Keratinocyte (primary cell): ENCODE measurements at regions not wholly inside any gene's neighbourhood (a gene's known extent, or its start where the extent isn't known, plus 50 kb on each side); places are given as distances from the start of the nearest gene placed in this dataset.

Experiments
- EZH2 ChIP-seq: IDR thresholded peaks from one replicate; pipeline ENCODE4 v1.6.1; 2012; ENCODE audit warnings: inconsistent platforms, mild to moderate bottlenecking, low read length, moderate library complexity
- TF ChIP-seq, protein P1 (sequence below), 3 experiments: IDR thresholded peaks in 1 of 3; conservative IDR thresholded peaks in 1 of 3; optimal IDR thresholded peaks in 1 of 3; 2 replicates in 2 of 3; 3 replicates in 1 of 3; pipeline versions ENCODE3 to v1.5.1; 2011; ENCODE audit warnings: low read length in 3 of 3, mild to moderate bottlenecking in 3 of 3, moderate library complexity in 2 of 3, control low read depth in 1 of 3, inconsistent platforms in 1 of 3; ENCODE audit not compliant: insufficient read depth in 2 of 3; ENCODE audit errors: extremely low read depth in 1 of 3

DNA sequence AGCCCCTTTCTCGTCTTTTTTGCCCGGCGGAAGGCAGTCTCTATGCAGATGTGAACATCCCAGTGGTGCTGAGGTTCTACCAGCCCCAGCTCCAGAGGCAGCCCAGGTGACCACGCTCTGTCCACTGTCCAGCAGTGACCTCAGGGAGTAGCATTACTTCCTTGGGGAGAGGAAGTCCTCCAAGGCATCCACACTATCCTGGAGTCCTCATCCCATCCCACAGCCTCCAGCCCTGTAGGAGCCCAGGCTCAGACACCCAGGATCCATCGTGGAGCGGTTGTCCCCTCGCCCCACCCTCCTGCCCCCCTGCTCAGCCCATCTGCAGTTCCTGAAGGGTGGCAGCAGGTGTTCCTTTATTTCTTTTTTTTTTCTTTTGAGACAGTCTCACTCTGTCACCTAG lies 294.5 kb upstream of the IRX4 start:
- TF ChIP-seq, protein P1, sequence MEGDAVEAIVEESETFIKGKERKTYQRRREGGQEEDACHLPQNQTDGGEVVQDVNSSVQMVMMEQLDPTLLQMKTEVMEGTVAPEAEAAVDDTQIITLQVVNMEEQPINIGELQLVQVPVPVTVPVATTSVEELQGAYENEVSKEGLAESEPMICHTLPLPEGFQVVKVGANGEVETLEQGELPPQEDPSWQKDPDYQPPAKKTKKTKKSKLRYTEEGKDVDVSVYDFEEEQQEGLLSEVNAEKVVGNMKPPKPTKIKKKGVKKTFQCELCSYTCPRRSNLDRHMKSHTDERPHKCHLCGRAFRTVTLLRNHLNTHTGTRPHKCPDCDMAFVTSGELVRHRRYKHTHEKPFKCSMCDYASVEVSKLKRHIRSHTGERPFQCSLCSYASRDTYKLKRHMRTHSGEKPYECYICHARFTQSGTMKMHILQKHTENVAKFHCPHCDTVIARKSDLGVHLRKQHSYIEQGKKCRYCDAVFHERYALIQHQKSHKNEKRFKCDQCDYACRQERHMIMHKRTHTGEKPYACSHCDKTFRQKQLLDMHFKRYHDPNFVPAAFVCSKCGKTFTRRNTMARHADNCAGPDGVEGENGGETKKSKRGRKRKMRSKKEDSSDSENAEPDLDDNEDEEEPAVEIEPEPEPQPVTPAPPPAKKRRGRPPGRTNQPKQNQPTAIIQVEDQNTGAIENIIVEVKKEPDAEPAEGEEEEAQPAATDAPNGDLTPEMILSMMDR (optimal IDR thresholded peaks at IDR 0.05 in 1 of 3, IDR thresholded peaks at IDR 0.05 in 1 of 3, conservative IDR thresholded peaks at IDR 0.05 in 1 of 3; ENCODE audit: extremely low read depth in 1 of 3, insufficient read depth in 2 of 3, low read length in 3 of 3): no peak
- no peak for TF ChIP-seq EZH2
